Myocyte (in vitro differentiated cells): ENCODE measurements at regions not wholly inside any gene's neighbourhood (a gene's known extent, or its start where the extent isn't known, plus 50 kb on each side); places are given as distances from the start of the nearest gene placed in this dataset.

Experiments
- DNase-seq: peaks from one replicate; pipeline ENCODE4 v3.0.0-alpha.2; 2012; ENCODE audit warnings: low read depth

- no peak for DNase-seq
Measured at GRCh38 chr10:90975096-90975495, 54.2 kb upstream of the ANKRD1 start.

GRCh38 chr10:90977162-90977854, 56.4 kb upstream of the ANKRD1 start:
- DNase-seq: no peak

GRCh38 chr10:90977855-90978486, 57.1 kb upstream of the ANKRD1 start:
- DNase-seq: no peak

- DNase-seq: no peak
Measured at GRCh38 chr10:90982406-90983008, 61.6 kb upstream of the ANKRD1 start.

- no peak for DNase-seq
Measured at GRCh38 chr10:90983914-90984549, 63.1 kb upstream of the ANKRD1 start.

GRCh38 chr10:90984898-90985297, 64.0 kb upstream of the ANKRD1 start:
- no peak for DNase-seq

- no peak for DNase-seq
Measured at GRCh38 chr10:90985321-90985933, 64.5 kb upstream of the ANKRD1 start.

- DNase-seq: no peak
Measured at GRCh38 chr10:90986136-90986760, 65.4 kb upstream of the ANKRD1 start.

GRCh38 chr10:90986870-90987269, 66.0 kb upstream of the ANKRD1 start:
- no peak for DNase-seq

- DNase-seq: no peak
Measured at GRCh38 chr10:90987383-90987782, 66.5 kb upstream of the ANKRD1 start.

GRCh38 chr10:90988024-90988423, 67.1 kb upstream of the ANKRD1 start:
- no peak for DNase-seq

GRCh38 chr10:90988802-90989201, 67.9 kb upstream of the ANKRD1 start:
- no peak for DNase-seq

GRCh38 chr10:90989378-90989777, 68.5 kb upstream of the ANKRD1 start:
- DNase-seq: no peak

- DNase-seq: no peak
Measured at GRCh38 chr10:90992462-90992861, 71.6 kb upstream of the ANKRD1 start.

- peak; percentile 57 for DNase-seq
Measured at GRCh38 chr10:90993340-90993739, 72.5 kb upstream of the ANKRD1 start.

- DNase-seq: no peak
Measured at GRCh38 chr10:90997670-90998069, 76.8 kb upstream of the ANKRD1 start.

- peak; percentile 93 for DNase-seq
Measured at GRCh38 chr10:90998733-90999511, 78.0 kb upstream of the ANKRD1 start.

GRCh38 chr10:90999512-91000172, 78.8 kb upstream of the ANKRD1 start:
- DNase-seq: no peak

GRCh38 chr10:91000470-91000869, 79.6 kb upstream of the ANKRD1 start:
- DNase-seq: peak; percentile 60

- no peak for DNase-seq
Measured at GRCh38 chr10:91000985-91001384, 80.1 kb upstream of the ANKRD1 start.
